HFFc6 (cell line): ENCODE measurements at regions not wholly inside any gene's neighbourhood (a gene's known extent, or its start where the extent isn't known, plus 50 kb on each side); places are given as distances from the start of the nearest gene placed in this dataset.

Experiments used
- DNase-seq: peaks from one replicate; pipeline ENCODE4 v3.0.0-alpha.2; 2018
- H3K27ac Mint-ChIP-seq: 2 replicates; pipeline ENCODE4 v1.8.0; 2020; ENCODE audit warnings: mild to moderate bottlenecking, mixed read lengths
- H3K27me3 Mint-ChIP-seq: 2 replicates; pipeline ENCODE4 v1.8.0; 2021; ENCODE audit warnings: mild to moderate bottlenecking, moderate library complexity, mixed read lengths; ENCODE audit not compliant: insufficient read depth
- H3K36me3 Mint-ChIP-seq: 2 replicates; pipeline ENCODE4 v1.8.0; 2021; ENCODE audit warnings: low read depth, mixed read lengths
- H3K4me1 Mint-ChIP-seq: 2 replicates; pipeline ENCODE4 v1.8.0; 2020; ENCODE audit warnings: low read depth, mixed read lengths
- H3K4me3 Mint-ChIP-seq: 2 replicates; pipeline ENCODE4 v1.8.0; 2020; ENCODE audit warnings: mild to moderate bottlenecking, moderate library complexity, mixed read lengths
- H3K9me3 Mint-ChIP-seq: 2 replicates; pipeline ENCODE4 v1.8.0; 2020; ENCODE audit warnings: mild to moderate bottlenecking, mixed read lengths
- CTCF ChIP-seq: fragments of 200-600 bp; sonication (generic); IDR thresholded peaks from 2 replicates; pipeline ENCODE4 v1.5.0; 2021; ENCODE audit warnings: antibody characterized with exemption, mild to moderate bottlenecking

DNA sequence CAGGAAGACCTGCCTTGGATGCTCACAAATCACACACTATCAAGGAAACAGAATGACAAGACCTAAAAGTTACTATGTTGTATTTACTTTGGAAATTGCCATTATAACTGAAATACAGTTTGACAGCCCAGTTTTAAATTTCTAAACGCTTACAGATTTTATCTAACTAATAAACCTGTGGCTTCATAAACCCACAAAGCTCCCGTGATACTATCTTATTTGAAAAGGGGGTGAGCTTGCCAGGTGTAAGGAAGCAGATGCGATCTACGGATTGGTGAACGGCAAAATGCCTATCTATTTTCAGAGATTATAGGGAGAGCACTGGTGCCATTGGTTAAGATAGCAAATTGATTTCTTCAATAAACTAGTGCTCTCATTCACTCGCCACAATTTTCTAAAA is 485.5 kb downstream of the BCAT1 start:
- Mint-ChIP-seq H3K4me1 (no peaks in the 10 kb centered on the region), H3K4me3 (no peak overlapping the region), H3K9me3 (peaks cover 49% of the 10 kb centered on the region), H3K36me3 (no peaks in the 10 kb centered on the region), H3K27me3 (no peaks in the 10 kb centered on the region), H3K27ac (no peak overlapping the region)
- no peak for TF ChIP-seq CTCF
- no peak for DNase-seq

DNA sequence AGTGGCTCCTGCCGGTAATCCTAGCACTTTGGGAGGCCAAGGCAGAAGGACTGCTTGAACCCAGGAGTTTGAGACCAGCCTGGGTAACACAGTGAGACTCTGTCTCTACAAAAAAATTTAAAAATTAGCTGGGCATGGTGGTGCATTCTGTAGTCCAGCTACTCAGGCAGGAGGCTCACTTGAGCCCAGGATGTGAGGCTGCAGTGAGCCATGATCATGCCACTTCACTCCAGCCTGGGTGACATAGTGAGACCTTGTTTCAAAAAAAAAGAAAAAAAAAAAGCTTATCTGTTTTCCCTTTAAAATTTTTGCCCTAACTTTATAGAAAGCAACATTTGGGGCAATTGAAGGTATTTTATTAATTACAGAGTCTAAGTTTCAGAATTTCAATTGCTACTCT is 486.0 kb downstream of the BCAT1 start:
- H3K4me3 Mint-ChIP-seq, result no peak overlapping the region
- no peak for DNase-seq
- H3K4me1 Mint-ChIP-seq, result no peaks in the 10 kb centered on the region
- peaks cover 49% of the 10 kb centered on the region for H3K9me3 Mint-ChIP-seq
- H3K36me3 Mint-ChIP-seq, result no peaks in the 10 kb centered on the region
- no peaks in the 10 kb centered on the region for H3K27me3 Mint-ChIP-seq
- H3K27ac Mint-ChIP-seq, result no peak overlapping the region
- no peak for TF ChIP-seq CTCF

DNA sequence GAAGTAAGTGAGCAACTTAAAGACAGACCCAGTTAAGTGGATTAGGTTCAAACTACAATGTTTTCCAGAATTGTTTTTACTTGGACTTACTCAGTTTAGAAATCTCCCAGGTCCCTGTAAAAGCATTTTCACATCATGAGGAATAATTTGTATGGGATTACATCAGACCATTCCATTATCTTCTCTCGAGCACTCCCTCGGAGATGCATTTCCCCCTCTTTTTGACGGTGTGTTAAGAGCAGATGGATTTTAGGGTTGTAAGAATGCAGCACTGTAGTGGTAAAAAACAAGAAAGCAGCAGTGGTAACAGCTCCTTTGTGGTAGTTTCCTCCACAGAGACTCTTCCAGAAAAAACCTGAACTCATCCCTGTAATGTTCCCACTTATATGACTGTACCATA is 488.4 kb downstream of the BCAT1 start:
- no peaks in the 10 kb centered on the region for H3K36me3 Mint-ChIP-seq
- no peaks in the 10 kb centered on the region for H3K27me3 Mint-ChIP-seq
- TF ChIP-seq CTCF, result no peak
- peaks cover 29% of the 10 kb centered on the region for H3K9me3 Mint-ChIP-seq
- no peak for DNase-seq
- H3K4me1 Mint-ChIP-seq, result no peaks in the 10 kb centered on the region
- no peak overlapping the region for H3K4me3 Mint-ChIP-seq
- H3K27ac Mint-ChIP-seq, result no peak overlapping the region

- no peak overlapping the region for H3K4me3 Mint-ChIP-seq
- DNase-seq, result no peak
- H3K36me3 Mint-ChIP-seq, result no peaks in the 10 kb centered on the region
- H3K27ac Mint-ChIP-seq, result no peak overlapping the region
- no peak for TF ChIP-seq CTCF
- H3K9me3 Mint-ChIP-seq, result peaks cover 28% of the 10 kb centered on the region
- no peaks in the 10 kb centered on the region for H3K27me3 Mint-ChIP-seq
- H3K4me1 Mint-ChIP-seq, result no peaks in the 10 kb centered on the region
These were observed 488.8 kb downstream of the BCAT1 start for GRCh38 chr12:24460099-24460498.

DNA sequence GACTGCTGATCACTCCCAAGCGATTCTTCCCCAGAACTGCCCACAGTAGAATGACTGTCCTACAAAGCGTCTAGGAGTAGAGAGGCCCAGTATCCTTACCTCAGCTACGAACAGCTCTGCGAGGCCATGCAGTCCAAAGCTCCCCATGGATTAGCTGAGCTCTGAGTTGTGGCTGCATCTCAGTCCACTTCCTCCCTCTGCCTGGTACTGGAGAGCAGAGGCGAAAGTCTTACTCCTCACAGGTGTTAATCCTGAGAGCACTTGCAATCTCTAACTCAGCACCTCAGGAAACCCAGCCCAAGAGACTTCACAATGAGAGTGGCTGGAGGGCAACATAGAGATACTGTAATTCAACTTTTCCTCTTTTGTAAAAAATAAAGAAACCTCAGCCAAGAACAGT is 493.1 kb downstream of the BCAT1 start:
- TF ChIP-seq CTCF, result no peak
- Mint-ChIP-seq H3K9me3 (peaks cover 15% of the 10 kb centered on the region), H3K4me1 (no peaks in the 10 kb centered on the region), H3K4me3 (no peak overlapping the region), H3K27me3 (no peaks in the 10 kb centered on the region), H3K36me3 (no peaks in the 10 kb centered on the region), H3K27ac (no peak overlapping the region)
- no peak for DNase-seq

- no peaks in the 10 kb centered on the region for H3K4me1 Mint-ChIP-seq
These were observed 498.2 kb upstream of the SOX5 start for GRCh38 chr12:24447678-24448077.

More at GRCh38 chr12:24447678-24448077, 498.2 kb upstream of the SOX5 start:
- TF ChIP-seq CTCF, result no peak
- DNase-seq, result no peak
- Mint-ChIP-seq H3K4me3 (no peak overlapping the region), H3K27ac (no peak overlapping the region), H3K36me3 (no peaks in the 10 kb centered on the region), H3K9me3 (peaks cover 16% of the 10 kb centered on the region), H3K27me3 (no peaks in the 10 kb centered on the region; the same call in 1 of the 2 replicates)
